ENCODE measurements at regions not wholly inside any gene's neighbourhood (a gene's known extent, or its start where the extent isn't known, plus 50 kb on each side); places are given as distances from the start of the nearest gene placed in this dataset.

- CTCF ChIA-PET: interaction anchor here (0.7 kb wide), 1 partner anchor 55 kb away, joined by 3 read pairs; no protein-coding TSS in a partner anchor
These were observed 154.3 kb upstream of the PCBD1 start for GRCh38 chr10:71042699-71043098.

GRCh38 chr10:71043858-71044257 is 155.5 kb upstream of the PCBD1 start:
- CTCF ChIA-PET: no interaction called here

More at GRCh38 chr10:71042699-71043098, 154.3 kb upstream of the PCBD1 start:
- TF ChIP-seq ZNF394 (tag by site-specific recombination; IDR thresholded peaks at IDR 0.05; ENCODE audit: borderline replicate concordance): no peak
- no peak for TF ChIP-seq ZNF792 (tag by site-specific recombination; IDR thresholded peaks at IDR 0.05)
- TF ChIP-seq ZNF248 (tag by site-specific recombination; IDR thresholded peaks at IDR 0.05): no peak
- TF ChIP-seq ZNF19 (tag by site-specific recombination; IDR thresholded peaks at IDR 0.05; ENCODE audit: low read depth): no peak
- TF ChIP-seq ZNF302 (tag by site-specific recombination; IDR thresholded peaks at IDR 0.05; ENCODE audit: low read depth): no peak
- no peak for TF ChIP-seq ZNF585B (tag by site-specific recombination; IDR thresholded peaks at IDR 0.05)
- no peak for TF ChIP-seq SETDB1 (IDR thresholded peaks at IDR 0.05; ENCODE audit: insufficient read length, low read length)
- TF ChIP-seq HOXC10 (CRISPR knock-in tag; IDR thresholded peaks at IDR 0.05): no peak
- no peak for TF ChIP-seq ZNF626 (tag by site-specific recombination; IDR thresholded peaks at IDR 0.05)
- TF ChIP-seq ZSCAN18 (tag by site-specific recombination; IDR thresholded peaks at IDR 0.05): no peak
- Histone ChIP-seq H3K4me1 (ENCODE audit: control insufficient read depth, insufficient read depth, low read length) (no peaks in the 10 kb centered on the region), H3K27ac (ENCODE audit: extremely low read depth, low read depth, low read length) (no peak overlapping the region), H3K9me3 (ENCODE audit: control insufficient read depth, insufficient read depth, low read depth, low read length) (no peaks in the 10 kb centered on the region), H3K36me3 (ENCODE audit: control insufficient read depth in 2 of 2, insufficient read depth in 1 of 2, low read length in 2 of 2) (no peaks in the 10 kb centered on the region), H3K4me3 (ENCODE audit: low read depth, low read length) (no peak overlapping the region)
- POLR2A ChIA-PET: no interaction called here

GRCh38 chr10:71044720-71045119 is 156.4 kb upstream of the PCBD1 start:
- no peak overlapping the region for H3K27ac ChIP-seq (ENCODE audit: extremely low read depth, low read depth, low read length)
- no peaks in the 10 kb centered on the region for H3K9me3 ChIP-seq (ENCODE audit: control insufficient read depth, insufficient read depth, low read depth, low read length)
- ChIA-PET POLR2A (no interaction called here), CTCF (no interaction called here)
- no peak overlapping the region for H3K4me3 ChIP-seq (ENCODE audit: low read depth, low read length)
- TF ChIP-seq ZNF645 (tag by site-specific recombination; IDR thresholded peaks at IDR 0.05) (no peak), ZNF423 (tag by site-specific recombination; IDR thresholded peaks at IDR 0.05) (no peak), PRDM10 (tag by site-specific recombination; IDR thresholded peaks at IDR 0.05) (no peak), ZNF629 (tag by site-specific recombination; IDR thresholded peaks at IDR 0.05) (no peak)
- H3K36me3 ChIP-seq (ENCODE audit: control insufficient read depth in 2 of 2, insufficient read depth in 1 of 2, low read length in 2 of 2): no peaks in the 10 kb centered on the region
- no peaks in the 10 kb centered on the region for H3K4me1 ChIP-seq (ENCODE audit: control insufficient read depth, insufficient read depth, low read length)

More at GRCh38 chr10:71043858-71044257, 155.5 kb upstream of the PCBD1 start:
- H3K4me3 ChIP-seq (ENCODE audit: low read depth, low read length): no peak overlapping the region
- POLR2A ChIA-PET: no interaction called here
- H3K4me1 ChIP-seq (ENCODE audit: control insufficient read depth, insufficient read depth, low read length): no peaks in the 10 kb centered on the region
- no peaks in the 10 kb centered on the region for H3K9me3 ChIP-seq (ENCODE audit: control insufficient read depth, insufficient read depth, low read depth, low read length)
- H3K36me3 ChIP-seq (ENCODE audit: control insufficient read depth in 2 of 2, insufficient read depth in 1 of 2, low read length in 2 of 2): no peaks in the 10 kb centered on the region
- no peak overlapping the region for H3K27ac ChIP-seq (ENCODE audit: extremely low read depth, low read depth, low read length)
- no peak for TF ChIP-seq BCL11A (tag by site-specific recombination; IDR thresholded peaks at IDR 0.05; ENCODE audit: low read depth)
- TF ChIP-seq ZNF16 (tag by site-specific recombination; IDR thresholded peaks at IDR 0.05; ENCODE audit: low read depth): no peak
- TF ChIP-seq ZBTB6 (tag by site-specific recombination; IDR thresholded peaks at IDR 0.05): no peak
- TF ChIP-seq ZNF146 (tag by site-specific recombination; IDR thresholded peaks at IDR 0.05): no peak

All from HEK293 (cell line).